ENCODE measurements at regions not wholly inside any gene's neighbourhood (a gene's known extent, or its start where the extent isn't known, plus 50 kb on each side); places are given as distances from the start of the nearest gene placed in this dataset.

DNA sequence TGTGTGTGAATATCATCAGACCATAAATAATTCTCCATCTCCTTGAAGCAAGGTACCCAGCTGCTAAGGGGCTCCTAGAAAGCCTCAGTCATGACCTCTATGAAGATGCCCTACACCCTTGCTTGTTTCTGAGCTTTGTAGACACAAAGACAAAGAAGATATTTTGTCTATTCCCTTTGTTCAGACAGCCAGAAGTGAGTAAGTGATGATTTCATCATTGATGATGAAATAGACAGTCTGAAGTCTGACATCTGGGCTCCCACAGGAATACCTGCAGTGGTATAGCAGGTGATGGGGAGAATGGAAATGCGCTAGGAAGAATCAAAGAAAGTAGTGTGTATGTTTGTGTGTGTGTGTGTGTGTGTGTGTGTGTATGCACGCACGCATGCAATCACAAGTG, 82.2 kb upstream of the DPT start:
- Mint-ChIP-seq H3K9me3 (no peaks in the 10 kb centered on the region), H3K27me3 (no peaks in the 10 kb centered on the region), H3K4me3 (no peak overlapping the region), H3K27ac (no peak overlapping the region), H3K36me3 (ENCODE audit: low read depth) (no peaks in the 10 kb centered on the region), H3K4me1 (ENCODE audit: low read depth) (no peaks in the 10 kb centered on the region)
- intact Hi-C loops (cut with micrococcal nuclease): no loop called here

DNA sequence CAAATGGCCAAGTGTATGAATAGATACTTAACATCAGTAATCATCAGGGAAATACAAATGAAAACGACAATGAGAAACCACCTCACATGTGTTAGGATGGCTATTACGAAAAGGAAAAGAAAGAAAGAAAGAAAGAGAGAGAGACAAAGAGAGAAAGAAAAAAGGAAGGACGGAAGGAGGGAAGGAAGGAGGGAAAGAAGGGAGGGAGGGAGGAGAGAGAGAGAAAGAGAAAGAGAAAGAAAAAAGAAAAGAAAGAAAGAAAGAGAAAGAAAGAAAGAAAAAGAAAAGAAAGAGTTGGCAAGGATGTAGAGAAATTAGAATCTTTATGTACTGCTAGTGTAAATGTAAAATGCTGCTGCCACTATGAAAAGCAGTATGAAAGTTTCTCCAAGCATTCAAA, 90.7 kb upstream of the DPT start:
- intact Hi-C loops (cut with micrococcal nuclease): no loop called here

DNA sequence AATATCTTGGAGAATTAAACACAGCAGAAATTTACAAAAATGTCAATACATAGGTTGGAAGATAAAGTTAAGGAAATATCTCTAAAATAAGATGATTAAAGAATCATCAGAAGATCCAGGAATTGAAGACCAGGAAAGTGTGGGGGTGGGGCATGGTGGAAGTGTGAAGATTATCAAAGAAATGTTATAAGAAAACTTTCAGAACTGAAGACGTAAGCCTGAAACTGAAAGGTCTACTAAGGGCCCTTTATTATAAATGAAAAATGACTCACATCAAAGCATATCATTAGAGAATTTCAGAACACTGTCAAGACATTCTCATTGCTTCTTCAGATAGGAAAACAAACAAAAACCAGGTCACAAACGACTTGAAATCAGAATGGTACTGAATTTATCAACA, 92.4 kb upstream of the DPT start:
- Mint-ChIP-seq H3K9me3 (peaks cover 7% of the 10 kb centered on the region), H3K4me3 (no peak overlapping the region), H3K27me3 (no peaks in the 10 kb centered on the region), H3K36me3 (ENCODE audit: low read depth) (no peaks in the 10 kb centered on the region), H3K27ac (no peak overlapping the region), H3K4me1 (ENCODE audit: low read depth) (no peaks in the 10 kb centered on the region)
- intact Hi-C loops (cut with micrococcal nuclease): no loop called here

More for the DNA sequence above, 90.7 kb upstream of the DPT start:
- H3K36me3 Mint-ChIP-seq (ENCODE audit: low read depth): no peaks in the 10 kb centered on the region
- no peak overlapping the region for H3K4me3 Mint-ChIP-seq
- H3K9me3 Mint-ChIP-seq: peaks cover 7% of the 10 kb centered on the region
- H3K27me3 Mint-ChIP-seq: no peaks in the 10 kb centered on the region
- no peak overlapping the region for H3K27ac Mint-ChIP-seq
- H3K4me1 Mint-ChIP-seq (ENCODE audit: low read depth): no peaks in the 10 kb centered on the region

DNA sequence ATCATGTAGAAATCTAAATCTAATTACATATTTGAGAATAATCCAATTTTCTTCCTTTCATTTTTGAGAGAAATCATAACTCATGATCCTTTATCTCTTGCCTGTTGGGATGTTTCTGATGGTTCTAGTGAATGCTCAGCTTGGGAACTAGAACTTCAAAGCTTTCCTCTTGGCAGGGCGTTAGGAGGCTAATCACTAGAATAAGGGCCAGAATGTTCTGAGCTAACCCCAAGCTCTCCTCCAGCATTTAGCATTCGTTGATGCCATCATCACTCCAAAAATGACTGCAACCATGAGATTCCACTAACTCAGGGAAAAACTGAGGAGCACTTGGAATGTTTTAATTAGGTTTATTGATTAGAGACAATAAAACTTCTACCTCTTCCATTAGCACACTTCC, 93.9 kb upstream of the DPT start:
- no peaks in the 10 kb centered on the region for H3K36me3 Mint-ChIP-seq (ENCODE audit: low read depth)
- H3K4me1 Mint-ChIP-seq (ENCODE audit: low read depth): no peaks in the 10 kb centered on the region
- peaks cover 7% of the 10 kb centered on the region for H3K9me3 Mint-ChIP-seq
- intact Hi-C loops (cut with micrococcal nuclease): no loop called here
- no peaks in the 10 kb centered on the region for H3K27me3 Mint-ChIP-seq
- H3K27ac Mint-ChIP-seq: no peak overlapping the region
- H3K4me3 Mint-ChIP-seq: no peak overlapping the region

DNA sequence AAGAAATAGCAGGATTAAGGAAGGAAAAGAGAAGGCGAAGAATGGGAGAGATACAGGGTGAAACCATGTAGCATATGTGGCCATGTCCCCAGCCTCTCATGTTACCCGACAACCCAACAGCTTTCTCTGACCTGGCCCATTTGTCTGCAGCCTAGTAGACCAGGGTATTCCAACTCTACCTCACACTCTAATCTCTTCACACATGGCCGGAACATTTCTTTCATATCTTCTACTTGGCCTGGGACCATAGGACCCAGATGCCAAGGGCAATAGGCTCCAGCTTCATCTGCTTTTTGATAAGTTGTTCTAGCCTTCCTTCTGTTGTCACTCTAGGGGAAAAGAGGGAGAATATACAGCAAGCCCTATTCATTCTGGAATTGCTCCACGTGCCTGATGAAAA, 95.0 kb upstream of the DPT start:
- no peaks in the 10 kb centered on the region for H3K27me3 Mint-ChIP-seq
- no peaks in the 10 kb centered on the region for H3K36me3 Mint-ChIP-seq (ENCODE audit: low read depth)
- intact Hi-C loops (cut with micrococcal nuclease): no loop called here
- no peak overlapping the region for H3K27ac Mint-ChIP-seq
- no peaks in the 10 kb centered on the region for H3K4me1 Mint-ChIP-seq (ENCODE audit: low read depth)
- peaks cover 7% of the 10 kb centered on the region for H3K9me3 Mint-ChIP-seq
- no peak overlapping the region for H3K4me3 Mint-ChIP-seq

DNA sequence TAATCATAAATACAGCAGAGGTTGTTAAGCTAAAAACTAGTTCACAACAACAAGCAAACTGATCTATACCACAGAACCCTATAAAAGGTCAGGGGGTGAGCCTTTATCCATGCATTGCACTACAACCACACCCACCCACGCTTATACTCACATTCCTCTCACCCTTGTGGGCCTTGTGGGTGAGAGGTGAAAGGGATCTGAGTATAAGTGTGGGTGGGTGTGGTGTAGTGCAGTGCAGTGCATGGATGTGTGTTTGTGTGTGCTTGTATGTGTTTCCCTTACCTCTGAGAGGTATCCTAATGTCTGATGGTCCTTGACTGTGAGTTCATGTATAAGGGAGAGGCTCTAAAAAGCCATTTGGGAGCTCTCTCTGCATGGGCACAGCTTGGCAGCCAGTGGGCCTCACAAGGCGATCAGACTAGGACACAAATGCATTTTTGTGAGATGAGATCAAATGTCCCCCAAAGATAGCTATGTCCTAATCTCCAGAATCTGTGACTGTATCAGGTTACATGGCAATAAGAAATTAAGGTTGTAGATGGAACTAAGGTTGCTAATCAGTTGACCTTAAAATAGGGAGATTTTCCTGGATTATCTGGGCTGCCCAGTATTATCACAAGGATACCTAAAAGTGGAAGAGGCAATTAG, 95.5 kb upstream of the DPT start:
- Mint-ChIP-seq H3K27me3 (no peaks in the 10 kb centered on the region), H3K27ac (no peak overlapping the region), H3K4me3 (no peak overlapping the region)

DNA sequence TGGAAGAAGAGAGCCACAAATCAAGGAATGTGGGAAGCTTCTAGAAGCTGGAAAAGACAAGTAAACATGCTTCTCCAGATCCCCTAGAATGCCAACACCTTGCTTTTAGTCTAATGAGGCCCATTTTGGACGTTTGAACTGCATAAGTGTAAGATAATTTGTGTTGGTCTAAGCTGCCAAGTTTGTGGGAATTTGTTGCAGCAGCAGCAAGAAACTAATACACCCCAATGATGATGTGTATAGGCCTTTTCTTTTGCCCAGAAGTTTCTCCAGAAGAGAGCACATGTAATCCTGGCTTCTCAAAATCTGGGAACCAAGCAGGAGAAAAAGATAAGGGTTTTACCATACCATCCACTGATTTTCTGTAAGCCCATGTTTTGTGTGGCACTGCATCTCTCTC, 96.1 kb upstream of the DPT start:
- no peaks in the 10 kb centered on the region for H3K4me1 Mint-ChIP-seq (ENCODE audit: low read depth)
- peaks cover 7% of the 10 kb centered on the region for H3K9me3 Mint-ChIP-seq
- no peaks in the 10 kb centered on the region for H3K36me3 Mint-ChIP-seq (ENCODE audit: low read depth)
- no peak overlapping the region for H3K27ac Mint-ChIP-seq
- no peaks in the 10 kb centered on the region for H3K27me3 Mint-ChIP-seq
- intact Hi-C loops (cut with micrococcal nuclease): no loop called here
- no peak overlapping the region for H3K4me3 Mint-ChIP-seq

More for the DNA sequence above, 95.5 kb upstream of the DPT start:
- intact Hi-C loops (cut with micrococcal nuclease): no loop called here
- H3K9me3 Mint-ChIP-seq: peaks cover 7% of the 10 kb centered on the region
- no peaks in the 10 kb centered on the region for H3K4me1 Mint-ChIP-seq (ENCODE audit: low read depth)
- H3K36me3 Mint-ChIP-seq (ENCODE audit: low read depth): no peaks in the 10 kb centered on the region

DNA sequence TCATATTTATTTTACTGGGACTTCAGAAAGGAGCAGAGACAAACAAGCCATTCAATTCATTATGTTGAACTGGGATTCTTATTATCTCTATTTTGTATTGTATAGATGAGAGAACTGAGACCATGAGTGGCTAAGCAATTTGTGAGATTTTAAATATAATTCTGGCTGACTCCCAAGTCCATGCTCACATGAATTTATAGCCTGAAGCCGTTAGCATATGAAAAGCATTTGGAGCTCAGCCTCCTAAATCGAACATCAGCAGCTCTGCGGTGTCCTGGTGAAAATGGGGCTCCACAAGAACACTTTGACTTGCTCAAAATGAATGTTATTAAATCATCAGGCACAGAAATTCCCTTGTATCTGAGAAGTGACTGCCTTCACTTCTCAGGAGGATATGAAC, 96.8 kb upstream of the DPT start:
- peaks cover 2% of the 10 kb centered on the region for H3K9me3 Mint-ChIP-seq
- no peak overlapping the region for H3K4me3 Mint-ChIP-seq
- H3K4me1 Mint-ChIP-seq (ENCODE audit: low read depth): no peaks in the 10 kb centered on the region
- no peak overlapping the region for H3K27ac Mint-ChIP-seq
- no peaks in the 10 kb centered on the region for H3K36me3 Mint-ChIP-seq (ENCODE audit: low read depth)
- intact Hi-C loops (cut with micrococcal nuclease): no loop called here
- no peaks in the 10 kb centered on the region for H3K27me3 Mint-ChIP-seq

DNA sequence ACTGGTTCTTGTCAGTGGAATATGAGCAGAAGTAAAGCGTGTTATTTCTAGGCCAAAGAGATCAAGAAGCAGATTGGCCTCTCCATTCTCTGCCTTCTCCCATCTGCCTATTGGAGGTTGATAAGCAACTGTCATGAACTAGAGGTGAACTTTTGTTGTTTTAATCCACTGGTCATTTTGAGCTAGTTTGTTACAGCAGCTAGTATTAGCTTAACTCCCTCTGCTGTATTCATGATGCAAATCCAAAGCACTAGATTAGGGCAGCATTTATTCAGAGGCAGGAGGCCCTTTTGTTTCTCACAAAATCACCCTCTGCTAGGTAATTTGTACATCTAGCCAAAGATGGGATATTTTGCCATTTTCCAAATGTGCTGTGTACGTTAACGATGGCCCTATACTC, 97.3 kb upstream of the DPT start:
- intact Hi-C loops (cut with micrococcal nuclease): no loop called here
- H3K4me1 Mint-ChIP-seq (ENCODE audit: low read depth): no peaks in the 10 kb centered on the region
- H3K27me3 Mint-ChIP-seq: no peaks in the 10 kb centered on the region
- H3K4me3 Mint-ChIP-seq: no peak overlapping the region
- no peak overlapping the region for H3K27ac Mint-ChIP-seq
- no peaks in the 10 kb centered on the region for H3K36me3 Mint-ChIP-seq (ENCODE audit: low read depth)
- H3K9me3 Mint-ChIP-seq: no peaks in the 10 kb centered on the region

DNA sequence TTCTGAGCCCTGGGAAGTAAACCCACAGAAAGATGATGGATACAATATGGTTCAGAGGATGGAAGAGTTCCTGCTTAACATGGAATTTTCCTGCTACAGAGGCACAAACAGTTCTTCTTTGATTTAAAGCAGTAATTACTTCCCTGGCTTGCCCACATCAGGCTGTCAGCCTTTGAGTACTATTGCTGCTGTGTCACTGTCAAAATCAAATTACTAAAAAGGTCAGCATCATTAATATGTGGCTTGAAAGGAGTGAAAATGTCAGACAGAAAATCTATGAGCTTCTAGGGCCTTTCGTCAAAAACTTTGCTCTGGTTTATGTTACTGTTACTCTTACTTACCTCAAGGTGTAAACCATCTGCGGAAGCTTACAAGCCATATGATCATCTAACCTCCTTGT, 98.6 kb upstream of the DPT start:
- Mint-ChIP-seq H3K9me3 (no peaks in the 10 kb centered on the region), H3K27ac (no peak overlapping the region), H3K4me3 (no peak overlapping the region), H3K36me3 (ENCODE audit: low read depth) (no peaks in the 10 kb centered on the region), H3K4me1 (ENCODE audit: low read depth) (no peaks in the 10 kb centered on the region), H3K27me3 (no peaks in the 10 kb centered on the region)
- intact Hi-C loops (cut with micrococcal nuclease): no loop called here

DNA sequence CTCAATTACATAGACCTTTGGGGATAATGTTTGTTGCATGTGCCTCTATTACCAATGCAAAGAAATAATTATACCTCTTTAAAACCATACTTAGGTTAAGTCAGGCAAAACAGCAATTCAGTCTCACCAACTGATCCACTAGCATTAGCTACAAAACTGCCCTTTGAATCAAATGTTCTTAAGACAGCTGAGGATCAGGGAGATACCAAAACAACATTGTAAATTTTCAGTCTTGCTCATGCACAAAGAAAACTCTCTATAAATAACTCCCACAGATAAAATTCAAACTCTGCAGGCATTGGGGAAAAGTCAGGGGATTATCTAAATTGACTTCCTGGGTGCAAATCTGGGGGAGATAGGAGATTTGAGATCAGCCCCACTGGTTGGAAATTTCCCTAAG, 100.9 kb upstream of the DPT start:
- Mint-ChIP-seq H3K4me3 (no peak overlapping the region), H3K27me3 (no peaks in the 10 kb centered on the region), H3K9me3 (no peaks in the 10 kb centered on the region), H3K4me1 (ENCODE audit: low read depth) (peaks cover 5% of the 10 kb centered on the region), H3K27ac (no peak overlapping the region), H3K36me3 (ENCODE audit: low read depth) (no peaks in the 10 kb centered on the region)
- intact Hi-C loops (cut with micrococcal nuclease): no loop called here

DNA sequence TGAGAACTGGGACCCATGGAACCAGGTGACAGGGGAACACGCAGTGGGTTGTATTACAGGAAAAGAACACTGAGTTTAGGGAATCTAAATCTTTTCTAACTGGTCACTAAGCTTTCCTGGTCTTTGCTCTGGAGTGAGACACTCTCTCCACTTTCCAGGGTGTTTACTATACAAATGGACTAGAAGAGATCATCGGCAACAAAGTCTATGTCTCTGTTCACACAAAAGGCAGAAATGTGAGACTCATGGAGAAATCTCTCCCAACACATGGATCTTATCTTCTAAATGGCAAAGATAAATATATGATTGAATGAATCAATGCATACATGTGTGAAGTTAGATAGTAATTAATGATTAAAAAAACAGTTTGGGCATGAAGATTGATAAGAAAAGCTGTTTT, 101.6 kb upstream of the DPT start:
- Mint-ChIP-seq H3K27me3 (no peaks in the 10 kb centered on the region), H3K4me3 (no peak overlapping the region), H3K4me1 (ENCODE audit: low read depth) (peaks cover 5% of the 10 kb centered on the region), H3K36me3 (ENCODE audit: low read depth) (no peaks in the 10 kb centered on the region), H3K27ac (no peak overlapping the region), H3K9me3 (no peaks in the 10 kb centered on the region)
- intact Hi-C loops (cut with micrococcal nuclease): no loop called here

DNA sequence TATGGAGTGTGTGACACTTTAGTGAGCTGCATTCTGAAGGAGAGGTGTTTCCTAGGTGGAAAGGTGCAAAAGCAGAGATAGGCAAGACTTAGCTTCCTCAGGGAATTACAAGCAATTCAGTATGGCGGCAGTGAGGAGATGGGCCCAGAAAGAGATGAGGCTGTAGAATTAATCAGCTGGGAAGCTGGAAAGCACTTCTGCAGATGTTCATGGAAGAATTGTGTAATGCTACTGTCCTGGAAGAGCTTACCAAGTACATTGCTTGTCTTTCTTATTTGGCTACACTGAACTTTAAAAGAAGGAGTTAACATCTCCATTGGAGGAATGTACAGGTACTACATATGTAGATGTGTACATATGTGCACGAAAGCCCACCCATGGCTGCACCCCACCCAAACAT, 103.7 kb upstream of the DPT start:
- no peak overlapping the region for H3K27ac Mint-ChIP-seq
- intact Hi-C loops (cut with micrococcal nuclease): no loop called here
- no peaks in the 10 kb centered on the region for H3K27me3 Mint-ChIP-seq
- no peak overlapping the region for H3K4me3 Mint-ChIP-seq
- no peaks in the 10 kb centered on the region for H3K36me3 Mint-ChIP-seq (ENCODE audit: low read depth)
- peaks cover 5% of the 10 kb centered on the region for H3K4me1 Mint-ChIP-seq (ENCODE audit: low read depth)
- no peaks in the 10 kb centered on the region for H3K9me3 Mint-ChIP-seq

DNA sequence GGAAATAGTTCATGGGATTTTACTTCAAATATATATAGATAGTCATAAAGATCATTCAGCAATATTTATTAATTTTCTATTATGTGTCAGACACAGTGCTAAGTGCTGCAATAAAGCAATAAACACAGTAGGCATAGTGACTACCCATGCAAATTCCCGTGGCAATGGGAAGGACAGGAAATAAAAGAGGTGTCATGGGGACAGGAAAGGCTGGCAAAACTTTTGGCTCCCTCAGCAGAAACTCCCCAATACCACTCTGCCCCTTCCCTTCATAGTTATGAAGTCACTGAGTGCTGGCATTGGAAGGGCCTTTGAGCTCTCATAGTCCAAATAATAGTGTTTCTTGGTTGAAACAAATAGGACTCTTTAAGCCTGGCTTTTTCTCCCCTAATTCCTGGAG, 104.4 kb upstream of the DPT start:
- Mint-ChIP-seq H3K27me3 (no peaks in the 10 kb centered on the region), H3K9me3 (no peaks in the 10 kb centered on the region), H3K4me1 (ENCODE audit: low read depth) (peaks cover 5% of the 10 kb centered on the region), H3K4me3 (no peak overlapping the region), H3K36me3 (ENCODE audit: low read depth) (no peaks in the 10 kb centered on the region), H3K27ac (no peak overlapping the region)
- intact Hi-C loops (cut with micrococcal nuclease): no loop called here

DNA sequence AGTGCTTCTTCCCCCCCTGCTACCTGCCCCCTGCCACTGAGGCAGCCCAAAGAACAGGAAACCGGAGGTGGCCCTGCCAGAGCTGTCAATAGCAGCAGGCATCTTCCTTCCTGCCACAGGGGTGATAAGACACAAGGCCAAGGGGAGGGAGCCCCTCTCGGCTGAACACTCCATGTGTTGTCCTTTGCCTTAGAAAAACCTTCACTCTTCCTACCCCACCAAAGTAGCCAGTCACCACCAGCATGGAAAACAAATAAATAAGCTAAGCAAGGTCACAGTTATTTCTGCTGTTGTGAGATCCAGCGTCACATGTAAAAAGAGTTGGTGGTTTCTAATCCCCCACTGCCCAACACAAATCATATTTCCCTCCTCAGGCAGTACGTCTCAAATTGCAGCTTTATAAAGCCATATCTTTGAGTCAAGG, 104.8 kb upstream of the DPT start:
- intact Hi-C loops (cut with micrococcal nuclease): no loop called here
- no peaks in the 10 kb centered on the region for H3K9me3 Mint-ChIP-seq
- H3K4me3 Mint-ChIP-seq: no peak overlapping the region
- H3K27ac Mint-ChIP-seq: no peak overlapping the region
- no peaks in the 10 kb centered on the region for H3K36me3 Mint-ChIP-seq (ENCODE audit: low read depth)
- peaks cover 5% of the 10 kb centered on the region for H3K4me1 Mint-ChIP-seq (ENCODE audit: low read depth)
- H3K27me3 Mint-ChIP-seq: no peaks in the 10 kb centered on the region
